UCSD-AML1 (cell line): ENCODE measurements at regions not wholly inside any gene's neighbourhood (a gene's known extent, or its start where the extent isn't known, plus 50 kb on each side); places are given as distances from the start of the nearest gene placed in this dataset.
"Not testable (repeated sequence)": the region's sequence is repeated elsewhere in the genome, so short reads cannot be mapped to it uniquely, and the experiment has no call there.

ENCODE experiments used
- DNase-seq: peaks from one replicate; lab custom pipeline; 2025; ENCODE audit not compliant: unreplicated experiment; lab: John Stamatoyannopoulos, UW

DNA sequence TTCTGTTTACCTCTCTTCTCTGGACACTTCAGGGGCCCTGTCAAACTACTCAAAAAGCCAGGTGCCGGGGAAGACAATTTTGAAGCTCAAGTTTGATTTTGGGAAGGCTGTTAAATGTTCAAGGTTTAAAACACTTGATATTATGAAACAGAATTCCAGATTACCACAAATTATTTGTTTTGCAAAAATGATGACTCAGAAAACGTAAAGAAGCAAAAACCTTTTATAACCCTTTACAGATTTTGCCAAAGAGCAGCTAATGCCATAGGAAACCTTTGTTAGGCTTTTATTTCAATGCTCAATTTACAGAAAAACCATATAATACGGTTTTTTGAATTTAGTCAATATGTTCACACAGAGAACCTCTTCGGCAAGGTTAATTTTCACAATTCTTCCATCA, 593.4 kb upstream of the ZP4 start:
- no peak for DNase-seq

DNA sequence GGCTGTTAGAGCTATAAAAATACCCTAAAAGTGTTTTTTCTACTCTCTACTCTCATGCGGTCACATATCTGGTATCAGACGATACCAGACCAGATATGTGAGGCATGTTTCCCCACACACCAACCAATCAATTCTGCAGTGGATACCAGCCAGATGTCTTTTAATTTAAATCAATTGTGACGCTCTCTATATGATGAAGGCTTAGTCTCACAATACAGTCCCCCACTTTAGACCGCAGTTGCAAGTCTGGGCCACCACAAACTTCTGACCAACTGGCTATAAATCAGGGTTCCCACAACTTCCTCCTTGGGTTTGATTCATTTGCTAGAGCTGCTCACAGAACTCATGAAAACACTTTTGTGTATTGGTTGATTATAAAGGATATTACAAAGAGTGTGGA, 586.1 kb upstream of the ZP4 start:
- no peak for DNase-seq

DNA sequence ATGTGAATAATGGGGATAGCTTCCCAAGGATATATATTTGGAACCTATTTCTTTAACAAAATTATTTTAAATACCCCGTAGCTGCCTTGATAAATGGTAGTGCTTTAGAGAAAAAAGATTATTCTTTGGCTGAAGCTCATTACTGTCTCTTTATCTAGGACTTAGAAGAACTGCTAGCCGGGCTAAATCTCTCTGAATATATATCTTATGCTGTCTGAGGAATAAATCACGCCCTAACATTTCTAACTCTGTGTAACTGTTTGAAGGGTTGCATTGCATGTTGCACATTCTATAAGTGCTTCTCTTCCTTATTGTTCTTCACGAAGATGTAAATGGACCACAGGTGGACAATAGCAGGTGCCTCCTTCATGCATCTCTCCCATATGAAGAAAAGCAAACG, 585.0 kb upstream of the ZP4 start:
- DNase-seq, result no peak

DNA sequence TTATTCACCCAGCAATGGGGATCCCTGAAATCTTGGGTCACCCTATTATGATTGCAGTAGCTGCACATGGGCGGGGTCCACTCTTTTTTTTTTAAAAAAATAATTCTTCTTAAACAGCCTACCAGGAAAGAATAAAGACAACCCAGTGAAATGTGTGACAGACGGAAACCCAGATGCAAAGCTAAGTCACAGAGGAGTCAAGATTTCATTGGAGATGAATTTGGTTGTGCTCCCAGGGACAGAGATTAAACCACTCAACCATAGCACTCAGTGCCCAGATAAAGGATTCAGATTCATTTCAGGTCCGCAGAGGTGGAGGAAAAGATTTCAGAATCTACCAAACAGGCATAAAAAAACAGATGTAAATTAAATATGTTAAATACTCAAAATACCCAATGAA, 583.5 kb upstream of the ZP4 start:
- no peak for DNase-seq

DNA sequence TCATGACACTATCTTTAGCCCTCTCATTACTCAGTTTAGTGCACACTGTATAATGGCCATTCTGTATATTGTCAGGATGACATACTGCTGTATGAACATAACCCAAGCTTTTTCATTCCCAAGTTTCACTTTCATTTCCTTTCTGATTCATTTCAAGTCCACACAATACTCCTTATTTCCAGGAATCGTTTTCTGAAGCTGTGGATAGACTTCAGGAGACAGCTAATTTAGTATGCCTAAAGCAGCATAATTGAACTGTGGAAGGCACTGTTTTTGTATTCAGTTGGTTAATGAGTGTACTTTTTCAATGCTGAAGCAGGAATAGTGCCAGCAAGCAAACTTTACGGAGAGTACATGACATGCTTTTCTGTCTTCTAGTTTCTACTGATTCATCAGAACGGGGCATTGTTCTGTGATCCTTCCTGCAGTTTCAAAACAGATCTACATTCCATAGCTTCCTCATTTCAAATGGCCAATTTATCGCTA, 578.5 kb upstream of the ZP4 start:
- no peak for DNase-seq

DNA sequence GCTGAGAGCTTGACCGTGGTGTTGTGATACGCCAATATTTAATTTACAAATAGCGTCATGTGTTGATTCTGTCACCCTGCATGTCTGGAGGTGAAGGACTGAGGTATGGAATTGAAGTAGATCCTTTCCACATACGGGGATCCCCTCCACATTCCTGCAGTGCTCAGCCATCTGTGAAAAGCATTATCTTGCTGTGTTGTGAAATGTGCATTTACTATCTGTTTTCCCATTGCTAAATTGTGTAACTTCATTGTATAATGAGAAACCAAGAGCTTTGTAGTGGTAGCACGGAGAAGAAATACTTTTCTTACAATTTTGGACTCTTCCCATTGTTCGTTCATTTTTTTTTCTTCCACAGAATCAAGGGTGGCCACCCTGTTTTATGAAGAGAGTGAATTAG, 577.3 kb upstream of the ZP4 start:
- DNase-seq, result no peak

DNA sequence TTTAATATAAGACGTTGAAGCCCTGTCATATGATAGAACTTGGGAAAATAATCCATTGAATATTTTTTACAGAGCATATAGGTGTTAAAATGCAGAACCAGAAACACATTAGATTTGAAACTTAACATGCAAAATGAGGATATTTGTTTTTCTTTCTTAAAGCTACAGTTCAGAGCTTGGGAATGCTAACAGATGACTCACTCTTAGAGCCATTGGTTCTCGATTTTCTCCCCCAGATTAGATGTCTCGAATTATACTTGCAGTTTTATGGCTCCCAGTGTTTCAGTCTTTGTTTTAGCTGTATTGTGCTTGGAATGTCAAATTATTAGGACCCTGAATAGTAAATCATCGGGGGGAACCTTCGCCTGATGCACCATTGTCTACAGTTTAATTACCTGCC, 575.7 kb upstream of the ZP4 start:
- no peak for DNase-seq

DNA sequence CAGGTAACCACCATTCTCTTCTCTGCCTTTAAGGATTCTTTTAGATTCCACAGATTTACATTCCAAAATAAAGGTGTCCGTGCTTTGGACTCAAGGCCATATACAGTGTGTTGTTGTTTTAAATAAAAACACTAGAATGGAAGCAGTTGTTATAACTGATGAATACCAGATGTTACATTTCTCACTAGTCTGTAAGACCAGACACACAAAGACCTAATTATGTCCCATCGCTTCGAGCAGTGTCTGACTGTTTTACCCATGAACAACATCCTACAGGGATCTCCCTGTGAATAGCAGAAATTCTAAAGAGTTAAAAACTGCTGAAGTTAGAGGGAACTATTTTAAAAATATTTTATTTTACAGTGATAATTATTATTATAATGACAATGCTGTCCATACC, 574.7 kb upstream of the ZP4 start:
- no peak for DNase-seq

DNA sequence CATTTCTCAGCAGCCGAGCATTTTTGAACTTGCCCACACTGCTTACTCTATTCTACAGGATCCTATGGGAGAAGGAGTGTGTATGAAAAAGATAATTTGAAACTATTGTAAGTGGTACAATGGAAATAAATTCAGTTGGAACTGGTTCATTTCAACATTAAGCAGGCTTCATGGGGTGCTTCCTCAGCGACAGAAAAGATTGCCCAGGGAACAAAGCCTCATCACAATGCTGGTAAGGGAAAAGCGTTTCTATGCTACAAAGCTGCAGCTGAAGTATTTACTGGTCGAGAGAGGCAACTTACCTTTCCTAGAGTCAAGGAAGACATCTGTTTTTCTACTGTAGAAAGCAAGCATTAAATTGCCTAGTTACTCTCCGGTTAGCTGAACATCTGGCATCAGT, 568.2 kb upstream of the ZP4 start:
- DNase-seq, result no peak

DNA sequence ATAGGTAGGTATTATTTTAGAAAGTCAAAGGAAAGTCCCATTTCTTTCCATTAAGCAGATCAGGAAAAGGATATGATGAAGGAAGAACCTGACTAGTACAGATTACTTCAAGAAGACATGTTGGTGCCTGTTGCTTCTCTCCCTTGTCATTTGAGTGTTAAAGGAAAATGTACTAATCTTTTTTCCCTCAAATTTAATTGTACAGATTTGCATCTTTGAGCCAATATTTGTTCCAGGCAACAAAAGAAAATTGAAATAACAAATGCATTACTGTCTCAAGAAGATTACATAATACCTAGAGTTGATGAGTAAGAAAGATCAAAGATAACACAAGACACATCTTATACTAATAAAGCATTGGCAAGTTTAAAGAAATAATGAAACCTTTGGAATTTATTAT, 566.9 kb upstream of the ZP4 start:
- DNase-seq, result no peak

DNA sequence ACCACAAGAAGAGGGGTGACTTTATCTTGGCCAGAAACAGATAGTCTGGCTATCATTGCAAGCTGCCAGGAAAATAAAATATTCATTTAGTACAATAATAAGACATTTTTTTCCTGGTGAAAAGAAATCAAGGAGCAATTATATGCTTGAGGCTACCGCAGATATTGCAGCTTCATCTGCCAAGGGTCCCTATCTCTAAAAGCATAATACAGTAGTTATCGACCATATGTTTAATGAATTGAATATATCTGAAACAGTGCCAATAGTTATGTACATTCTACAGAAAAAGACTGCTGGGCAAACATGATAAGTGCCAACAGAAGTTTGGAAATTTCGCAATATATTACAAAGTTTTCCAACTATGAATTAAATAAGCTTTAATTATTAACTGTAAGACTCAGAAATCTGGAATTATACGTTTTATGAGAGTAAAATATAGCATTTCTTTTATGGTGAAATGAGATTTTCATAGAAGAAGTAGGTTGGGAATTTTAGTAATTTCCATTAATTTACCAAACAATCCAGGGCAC, 561.1 kb upstream of the ZP4 start:
- no peak for DNase-seq

DNA sequence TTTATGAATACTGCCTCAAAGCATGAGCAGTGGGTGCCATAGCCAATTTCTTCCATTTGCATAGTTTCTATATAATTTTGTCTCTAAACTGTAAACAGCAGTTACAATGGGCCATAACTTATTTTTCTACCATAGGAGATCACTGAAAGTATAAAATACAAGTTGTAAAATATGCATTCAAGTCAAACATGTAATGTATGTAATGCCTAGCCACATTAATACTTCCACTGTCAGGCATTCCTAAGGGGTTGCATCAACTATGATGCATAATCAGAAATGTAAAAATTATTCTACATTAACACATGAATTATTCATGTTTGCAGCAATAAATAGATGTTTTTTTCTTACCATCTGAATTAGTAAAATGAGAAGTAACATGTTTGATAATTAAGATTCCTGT, 560.3 kb upstream of the ZP4 start:
- no peak for DNase-seq

DNA sequence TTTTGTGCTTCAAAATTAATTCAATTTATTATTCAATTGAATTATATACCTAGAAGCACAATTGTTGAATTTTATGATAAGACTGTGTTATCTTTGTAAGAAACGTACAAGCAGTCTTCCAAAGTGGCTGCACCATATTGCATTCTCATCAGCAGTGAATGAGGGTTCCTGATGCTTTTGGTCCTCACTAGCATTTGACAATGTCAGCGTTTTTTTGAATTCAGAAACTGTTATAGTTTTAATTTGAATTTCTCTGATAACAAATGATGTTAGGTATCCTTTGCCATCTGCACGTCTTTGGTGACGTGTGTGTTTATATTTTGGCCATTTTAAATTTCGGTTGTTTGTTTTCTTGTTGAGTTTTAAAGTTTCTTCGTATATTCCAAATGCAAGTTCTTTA, 553.0 kb upstream of the ZP4 start:
- DNase-seq, result no peak

DNA sequence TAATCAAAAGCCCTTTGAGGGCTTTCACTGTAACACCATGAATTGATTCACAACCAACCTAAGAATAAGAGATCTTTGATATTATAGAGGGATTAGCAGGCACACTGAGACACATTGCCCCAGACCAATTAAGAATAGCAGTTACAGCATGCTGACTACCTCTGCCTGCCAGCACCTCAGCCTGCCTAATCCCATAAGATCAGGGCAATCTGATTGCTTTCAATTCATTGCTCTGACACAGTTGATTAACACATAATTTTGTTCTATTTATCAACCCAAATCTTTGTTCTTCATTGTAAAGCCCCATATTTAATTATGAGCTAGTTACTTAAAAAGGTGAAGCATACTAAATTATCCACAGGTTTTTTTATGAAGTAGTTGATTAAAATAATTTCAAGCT, 548.8 kb upstream of the ZP4 start:
- no peak for DNase-seq

DNA sequence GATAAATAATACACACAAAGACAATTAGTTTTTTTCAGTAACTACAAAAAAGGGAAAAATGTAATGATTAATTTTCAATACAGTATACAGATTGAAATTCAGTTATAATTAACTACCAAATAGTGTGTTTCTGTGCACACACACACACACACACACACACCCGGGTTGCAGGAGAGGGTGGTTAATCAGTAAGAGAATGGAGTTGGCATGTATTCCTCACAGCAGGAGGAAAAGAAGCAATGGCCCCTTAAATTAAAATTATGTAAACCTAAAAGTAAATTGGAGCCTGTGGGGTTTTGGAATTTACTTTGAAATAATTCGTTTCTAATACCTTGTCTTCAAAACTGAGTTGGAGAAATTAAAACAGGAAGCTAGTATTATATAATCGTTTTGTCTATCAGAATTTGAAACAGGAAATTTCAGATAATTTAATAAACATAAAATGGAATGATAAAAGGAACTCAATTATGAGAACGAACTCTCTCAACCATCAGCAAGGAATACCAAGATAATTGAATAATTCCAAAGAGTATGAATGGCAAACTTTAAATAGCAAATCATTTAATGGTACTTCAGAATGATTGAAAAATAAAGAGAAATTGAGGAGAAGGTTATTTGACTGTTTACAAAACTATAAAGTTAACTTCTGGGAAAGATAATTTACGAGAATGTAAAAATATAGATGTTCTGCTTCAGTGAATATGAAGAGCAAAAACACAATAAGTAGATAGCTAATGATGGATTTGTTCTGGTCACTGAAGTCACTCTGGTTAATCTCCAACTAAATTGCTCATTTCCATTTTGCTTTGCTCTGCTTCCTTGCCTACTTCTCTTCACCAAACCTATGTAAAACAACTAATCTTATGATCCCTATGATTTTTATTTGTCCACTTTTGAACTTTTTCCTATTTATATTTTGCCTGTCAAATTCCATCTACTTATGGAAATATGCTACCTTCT, 547.9 kb upstream of the ZP4 start:
- no peak for DNase-seq

DNA sequence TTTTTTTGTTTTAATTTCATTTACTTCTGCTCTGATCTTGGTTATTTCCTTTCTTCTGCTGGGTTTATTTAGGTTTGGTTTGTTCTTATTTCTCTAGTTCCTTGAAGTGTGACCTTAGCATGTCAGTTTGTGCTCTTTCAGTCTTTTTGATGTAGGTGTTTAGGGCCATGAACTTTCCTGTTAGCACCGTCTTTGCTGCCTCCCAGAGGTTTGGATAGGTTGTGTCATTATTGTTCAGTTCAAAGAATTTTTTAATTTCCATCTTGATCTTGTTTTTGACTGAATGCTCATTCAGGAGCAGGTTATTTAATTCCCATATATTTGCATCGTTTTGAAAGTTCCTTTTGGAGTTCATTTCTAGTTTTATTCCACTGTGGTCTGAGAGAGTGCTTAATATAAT, 539.0 kb upstream of the ZP4 start:
- not testable (repeated sequence) for DNase-seq

DNA sequence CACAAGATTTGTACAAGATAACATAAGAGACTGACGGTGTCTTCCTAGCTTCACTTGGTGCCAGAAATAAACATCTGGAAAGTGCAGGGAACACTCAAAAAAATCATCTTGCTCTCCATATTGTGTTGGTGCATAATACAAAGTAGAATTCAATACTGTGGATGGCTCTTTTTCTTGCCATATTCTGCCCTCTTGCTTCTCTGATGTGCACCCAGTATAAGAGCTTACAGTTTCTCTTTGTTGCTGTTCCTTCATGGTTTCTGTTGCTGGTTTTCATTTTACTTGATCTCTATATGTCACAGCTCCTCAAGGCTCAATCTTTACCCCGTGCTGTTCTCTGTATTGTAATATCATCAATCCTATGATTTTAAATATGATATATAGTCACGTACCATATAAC, 528.5 kb upstream of the ZP4 start:
- DNase-seq, result no peak

DNA sequence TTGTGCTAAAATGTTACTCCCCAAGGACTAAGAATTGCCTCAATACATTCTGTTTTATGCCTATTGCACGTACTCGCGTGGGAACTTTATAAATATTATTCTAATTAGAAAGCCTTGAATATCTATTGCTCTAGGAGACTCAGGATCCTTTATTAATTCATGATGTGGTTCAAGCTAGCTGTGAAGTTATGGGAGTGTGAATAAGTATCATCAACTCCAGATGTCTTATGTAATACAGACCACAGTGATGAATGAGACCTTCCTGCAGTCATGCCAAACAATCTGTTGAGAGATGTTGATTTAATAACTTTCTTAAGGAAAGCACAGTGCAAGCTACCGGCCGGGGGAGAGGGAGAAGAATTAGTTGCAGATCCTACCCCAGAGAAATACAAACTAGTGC, 519.2 kb upstream of the ZP4 start:
- no peak for DNase-seq

DNA sequence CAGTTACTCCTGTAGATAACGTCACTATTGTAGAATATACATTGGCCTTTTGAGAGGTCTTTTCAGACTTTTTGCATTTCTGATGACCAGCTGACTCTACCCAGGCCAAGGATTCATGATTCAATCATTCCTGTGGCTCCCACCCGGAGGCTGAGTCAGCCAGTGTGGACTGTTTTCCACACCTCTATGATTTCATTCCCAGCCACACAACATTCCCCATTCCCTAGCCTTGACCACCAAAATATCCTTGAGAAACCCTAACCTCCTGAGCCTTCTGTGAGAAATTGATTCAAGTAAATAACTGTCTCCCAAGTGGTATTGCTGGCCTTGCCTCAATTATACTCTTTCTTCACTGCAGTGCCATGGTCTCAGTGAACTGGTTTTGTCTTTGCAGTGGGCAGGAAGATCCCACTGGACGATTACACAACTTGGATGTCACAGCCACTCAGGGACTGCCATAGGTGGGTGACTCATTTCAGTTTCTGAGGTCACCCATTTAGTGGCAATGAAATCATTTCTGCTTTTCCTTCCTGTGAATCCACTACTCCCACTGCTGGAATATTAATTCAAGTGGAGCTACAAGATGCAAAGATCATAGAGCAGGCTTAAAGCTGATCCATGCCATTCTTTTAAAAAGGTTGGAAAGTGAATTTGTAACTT, 518.6 kb upstream of the ZP4 start:
- no peak for DNase-seq

DNA sequence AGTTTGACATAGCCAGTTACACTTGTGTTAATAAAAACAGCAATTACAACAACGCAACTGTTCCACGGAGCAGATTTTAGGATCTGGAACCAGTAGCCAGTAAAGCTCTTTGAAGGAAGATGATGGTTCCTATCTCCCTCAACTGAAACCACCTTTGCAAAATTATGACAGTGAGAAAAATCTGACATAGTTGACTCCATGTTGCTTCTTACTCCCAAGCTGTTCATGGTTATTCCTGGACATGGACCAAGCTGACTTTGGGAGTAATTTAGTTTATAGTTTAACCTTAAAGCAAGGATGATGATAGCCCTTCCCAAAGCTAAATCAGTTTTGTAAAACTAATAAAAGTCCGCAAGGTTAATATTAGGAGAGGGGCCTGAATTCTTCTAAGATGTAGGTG, 518.0 kb upstream of the ZP4 start:
- DNase-seq, result no peak

DNA sequence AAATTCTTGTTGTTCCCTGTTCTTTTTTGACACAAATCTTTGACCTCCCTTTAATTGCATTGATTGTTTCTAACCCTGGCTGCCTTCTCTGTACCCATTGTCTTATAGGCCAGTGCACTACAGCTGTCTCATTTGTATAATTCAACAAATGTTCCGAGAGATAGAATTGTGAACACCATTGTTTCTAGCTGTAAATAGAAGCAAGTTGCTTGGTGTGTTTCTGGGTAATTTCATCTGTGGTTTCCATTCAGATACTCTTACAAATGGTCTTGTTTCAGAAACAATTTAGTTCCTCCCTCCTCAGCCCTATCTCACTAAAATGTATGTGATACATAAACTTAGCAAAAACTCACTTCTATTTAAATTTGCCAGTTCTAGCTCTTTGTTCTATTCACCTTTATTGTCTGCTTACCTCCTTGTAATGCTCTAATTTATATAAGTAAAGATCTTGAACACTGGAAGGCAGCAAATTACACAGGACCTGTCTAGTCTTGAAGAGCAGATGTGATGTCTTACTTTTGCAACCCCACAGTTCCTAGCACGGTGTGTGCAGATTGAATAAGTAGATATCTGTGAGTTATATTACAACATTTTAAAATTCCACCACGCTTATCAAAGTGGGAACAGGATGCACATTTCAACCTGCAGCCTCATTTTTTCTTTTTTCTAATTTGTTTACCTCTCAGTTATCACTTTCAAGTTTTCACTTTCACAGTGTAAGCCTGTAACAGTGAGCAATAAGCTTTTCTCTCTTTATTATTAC, 515.6 kb upstream of the ZP4 start:
- no peak for DNase-seq

DNA sequence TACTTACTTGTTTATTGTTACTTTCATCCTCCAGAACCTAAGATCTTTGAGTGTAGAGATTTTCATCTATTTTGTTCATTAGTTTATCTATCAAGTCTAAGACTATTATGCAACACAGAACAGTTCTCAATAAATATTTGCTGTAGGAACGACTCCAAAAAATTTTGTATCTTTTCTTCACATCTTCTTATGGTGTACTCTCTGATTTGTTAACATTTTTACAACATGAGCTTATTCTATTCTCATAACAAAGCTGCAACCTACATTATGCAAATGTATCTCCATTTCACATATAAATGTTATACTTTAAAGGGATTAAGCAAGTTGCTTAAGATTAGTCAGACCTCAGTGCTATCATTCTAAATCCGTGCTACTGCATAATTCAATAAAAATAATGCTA, 514.2 kb upstream of the ZP4 start:
- DNase-seq, result no peak
